ENCODE measurements at regions not wholly inside any gene's neighbourhood (a gene's known extent, or its start where the extent isn't known, plus 50 kb on each side); places are given as distances from the start of the nearest gene placed in this dataset.

GRCh38 chr12:127620735-127621355 is 646.1 kb upstream of the TMEM132C start:
- TF ChIP-seq POLR2A (IDR thresholded peaks at IDR 0.05) (no peak), CTCF (IDR thresholded peaks at IDR 0.05) (no peak)

Measured in adrenal gland (tissue), 5 donors.